HG03066 (cell line): ENCODE measurements at regions not wholly inside any gene's neighbourhood (a gene's known extent, or its start where the extent isn't known, plus 50 kb on each side); places are given as distances from the start of the nearest gene placed in this dataset.
"Not testable (repeated sequence)": the region's sequence is repeated elsewhere in the genome, so short reads cannot be mapped to it uniquely, and the experiment has no call there.

Source experiments
- ATAC-seq: cut with Tn5 transposase; IDR thresholded peaks from one replicate; pipeline ENCODE4 v1.9.1; 2021; ENCODE audit warnings: low read depth; ENCODE audit not compliant: unreplicated experiment

GRCh38 chr5:92181656-92182055 lies 798.5 kb upstream of the ARRDC3 start:
- ATAC-seq = no peak

GRCh38 chr5:92180391-92180790 lies 797.3 kb upstream of the ARRDC3 start:
- no peak for ATAC-seq

- no peak for ATAC-seq
Observed at GRCh38 chr5:92179651-92180050, 796.5 kb upstream of the ARRDC3 start.

- no peak for ATAC-seq
Observed at GRCh38 chr5:92177926-92178487, 794.9 kb upstream of the ARRDC3 start.

GRCh38 chr5:92163906-92164305 lies 780.8 kb upstream of the ARRDC3 start:
- no peak for ATAC-seq

- no peak for ATAC-seq
Observed at GRCh38 chr5:92147798-92148197, 764.7 kb upstream of the ARRDC3 start.

GRCh38 chr5:92147266-92147665 lies 764.1 kb upstream of the ARRDC3 start:
- ATAC-seq = no peak

GRCh38 chr5:92145852-92146251 lies 762.7 kb upstream of the ARRDC3 start:
- no peak for ATAC-seq

GRCh38 chr5:92144824-92145223 lies 761.7 kb upstream of the ARRDC3 start:
- ATAC-seq = no peak

- ATAC-seq = not testable (repeated sequence)
Observed at GRCh38 chr5:92132294-92132908, 749.3 kb upstream of the ARRDC3 start.

GRCh38 chr5:92126182-92126581 lies 743.1 kb upstream of the ARRDC3 start:
- no peak for ATAC-seq

- no peak for ATAC-seq
Observed at GRCh38 chr5:92119110-92119509, 736.0 kb upstream of the ARRDC3 start.

- no peak for ATAC-seq
Observed at GRCh38 chr5:92106808-92107207, 723.7 kb upstream of the ARRDC3 start.

GRCh38 chr5:92104126-92104525 lies 721.0 kb upstream of the ARRDC3 start:
- no peak for ATAC-seq

- no peak for ATAC-seq
Observed at GRCh38 chr5:92102313-92102712, 719.2 kb upstream of the ARRDC3 start.

- ATAC-seq = no peak
Observed at GRCh38 chr5:92092239-92092638, 709.1 kb upstream of the ARRDC3 start.

GRCh38 chr5:92086059-92086811 lies 703.1 kb upstream of the ARRDC3 start:
- ATAC-seq = no peak

- no peak for ATAC-seq
Observed at GRCh38 chr5:92081958-92082712, 699.0 kb upstream of the ARRDC3 start.

- ATAC-seq = no peak
Observed at GRCh38 chr5:92070786-92071185, 687.7 kb upstream of the ARRDC3 start.

- no peak for ATAC-seq
Observed at GRCh38 chr5:92064993-92065392, 681.9 kb upstream of the ARRDC3 start.

- no peak for ATAC-seq
Observed at GRCh38 chr5:92051741-92052140, 668.6 kb upstream of the ARRDC3 start.
